ENCODE measurements at regions not wholly inside any gene's neighbourhood (a gene's known extent, or its start where the extent isn't known, plus 50 kb on each side); places are given as distances from the start of the nearest gene placed in this dataset.

GRCh38 chr5:29148073-29148472 lies 2045.4 kb upstream of the CDH6 start:
- no peaks in the 10 kb centered on the region for H3F3A ChIP-seq (ENCODE audit: control insufficient read depth, insufficient read depth)
- no peaks in the 10 kb centered on the region for H3K27me3 ChIP-seq (ENCODE audit: control insufficient read depth, low read length)
- H4K20me1 ChIP-seq (ENCODE audit: control insufficient read depth, insufficient read depth, low read depth, low read length): no peaks in the 10 kb centered on the region
- no peaks in the 10 kb centered on the region for H3K36me3 ChIP-seq (ENCODE audit: control insufficient read depth, low read length)
- no peaks in the 10 kb centered on the region; the same call in 1 of the 2 replicates for H3K9me2 ChIP-seq (replicated peaks; ENCODE audit: control insufficient read depth, low read length)
- no peak overlapping the region for H3K27ac ChIP-seq (ENCODE audit: low read depth, low read length)
- H3K4me2 ChIP-seq (ENCODE audit: low read length): no peak overlapping the region
- H3K9me3 ChIP-seq (ENCODE audit: control insufficient read depth, insufficient read depth, low read length): no peaks in the 10 kb centered on the region; the same call in 1 of the 2 replicates
- H3K79me2 ChIP-seq (ENCODE audit: control insufficient read depth, low read length): no peaks in the 10 kb centered on the region
- H3K4me1 ChIP-seq (ENCODE audit: control insufficient read depth, low read length): no peaks in the 10 kb centered on the region
- H3K4me3 ChIP-seq (ENCODE audit: low read length): no peak overlapping the region
- no peak for TF ChIP-seq EZH2phosphoT487 (IDR thresholded peaks at IDR 0.05; ENCODE audit: borderline replicate concordance, low read length)
- TF ChIP-seq, protein P1, sequence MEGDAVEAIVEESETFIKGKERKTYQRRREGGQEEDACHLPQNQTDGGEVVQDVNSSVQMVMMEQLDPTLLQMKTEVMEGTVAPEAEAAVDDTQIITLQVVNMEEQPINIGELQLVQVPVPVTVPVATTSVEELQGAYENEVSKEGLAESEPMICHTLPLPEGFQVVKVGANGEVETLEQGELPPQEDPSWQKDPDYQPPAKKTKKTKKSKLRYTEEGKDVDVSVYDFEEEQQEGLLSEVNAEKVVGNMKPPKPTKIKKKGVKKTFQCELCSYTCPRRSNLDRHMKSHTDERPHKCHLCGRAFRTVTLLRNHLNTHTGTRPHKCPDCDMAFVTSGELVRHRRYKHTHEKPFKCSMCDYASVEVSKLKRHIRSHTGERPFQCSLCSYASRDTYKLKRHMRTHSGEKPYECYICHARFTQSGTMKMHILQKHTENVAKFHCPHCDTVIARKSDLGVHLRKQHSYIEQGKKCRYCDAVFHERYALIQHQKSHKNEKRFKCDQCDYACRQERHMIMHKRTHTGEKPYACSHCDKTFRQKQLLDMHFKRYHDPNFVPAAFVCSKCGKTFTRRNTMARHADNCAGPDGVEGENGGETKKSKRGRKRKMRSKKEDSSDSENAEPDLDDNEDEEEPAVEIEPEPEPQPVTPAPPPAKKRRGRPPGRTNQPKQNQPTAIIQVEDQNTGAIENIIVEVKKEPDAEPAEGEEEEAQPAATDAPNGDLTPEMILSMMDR (IDR thresholded peaks at IDR 0.05; ENCODE audit: low read depth, low read length, poor library complexity, severe bottlenecking): no peak

DNA sequence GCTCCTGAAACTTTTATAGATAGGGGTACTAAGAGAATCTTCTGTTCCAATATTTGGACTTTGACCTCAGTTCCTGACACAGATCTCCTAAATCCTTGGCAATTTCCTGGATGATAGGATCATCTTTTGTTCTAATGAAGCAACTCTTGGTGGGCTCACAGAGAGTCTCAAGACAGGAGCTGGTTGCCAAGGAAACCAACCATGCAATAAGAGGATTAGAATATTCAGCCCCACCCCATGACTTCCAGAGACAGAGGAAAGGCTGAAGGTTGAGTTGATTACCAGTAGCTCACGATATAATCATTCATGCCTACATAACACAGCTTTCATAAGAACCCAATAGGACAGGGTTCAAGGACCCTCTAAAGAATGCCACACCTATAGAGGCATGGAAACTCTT lies 2050.2 kb upstream of the CDH6 start:
- H3K9me2 ChIP-seq (replicated peaks; ENCODE audit: control insufficient read depth, low read length): no peaks in the 10 kb centered on the region; the same call in 1 of the 2 replicates
- H3K4me3 ChIP-seq (ENCODE audit: low read length): no peak overlapping the region
- TF ChIP-seq, protein P1 (IDR thresholded peaks at IDR 0.05; ENCODE audit: low read depth, low read length, poor library complexity, severe bottlenecking): no peak
- TF ChIP-seq EZH2phosphoT487 (IDR thresholded peaks at IDR 0.05; ENCODE audit: borderline replicate concordance, low read length): no peak
- no peaks in the 10 kb centered on the region for H3K4me1 ChIP-seq (ENCODE audit: control insufficient read depth, low read length)
- H3K79me2 ChIP-seq (ENCODE audit: control insufficient read depth, low read length): no peaks in the 10 kb centered on the region
- no peaks in the 10 kb centered on the region for H3K9me3 ChIP-seq (ENCODE audit: control insufficient read depth, insufficient read depth, low read length)
- H4K20me1 ChIP-seq (ENCODE audit: control insufficient read depth, insufficient read depth, low read depth, low read length): no peaks in the 10 kb centered on the region
- H3K36me3 ChIP-seq (ENCODE audit: control insufficient read depth, low read length): no peaks in the 10 kb centered on the region
- no peaks in the 10 kb centered on the region for H3F3A ChIP-seq (ENCODE audit: control insufficient read depth, insufficient read depth)
- H3K27ac ChIP-seq (ENCODE audit: low read depth, low read length): no peak overlapping the region
- H3K27me3 ChIP-seq (ENCODE audit: control insufficient read depth, low read length): no peaks in the 10 kb centered on the region
- H3K4me2 ChIP-seq (ENCODE audit: low read length): no peak overlapping the region

GRCh38 chr5:29134418-29134817 lies 2059.1 kb upstream of the CDH6 start:
- no peaks in the 10 kb centered on the region; the same call in 1 of the 2 replicates for H3K9me3 ChIP-seq (ENCODE audit: control insufficient read depth, insufficient read depth, low read length)
- H3K4me2 ChIP-seq (ENCODE audit: low read length): no peak overlapping the region
- no peak overlapping the region for H3K27ac ChIP-seq (ENCODE audit: low read depth, low read length)
- no peaks in the 10 kb centered on the region for H4K20me1 ChIP-seq (ENCODE audit: control insufficient read depth, insufficient read depth, low read depth, low read length)
- no peak for TF ChIP-seq EZH2phosphoT487 (IDR thresholded peaks at IDR 0.05; ENCODE audit: borderline replicate concordance, low read length)
- TF ChIP-seq, protein P1 (IDR thresholded peaks at IDR 0.05; ENCODE audit: low read depth, low read length, poor library complexity, severe bottlenecking): no peak
- no peak overlapping the region for H3K4me3 ChIP-seq (ENCODE audit: low read length)
- H3F3A ChIP-seq (ENCODE audit: control insufficient read depth, insufficient read depth): no peaks in the 10 kb centered on the region
- H3K4me1 ChIP-seq (ENCODE audit: control insufficient read depth, low read length): no peaks in the 10 kb centered on the region
- no peaks in the 10 kb centered on the region for H3K27me3 ChIP-seq (ENCODE audit: control insufficient read depth, low read length)
- no peaks in the 10 kb centered on the region for H3K36me3 ChIP-seq (ENCODE audit: control insufficient read depth, low read length)
- H3K79me2 ChIP-seq (ENCODE audit: control insufficient read depth, low read length): no peaks in the 10 kb centered on the region
- H3K9me2 ChIP-seq (replicated peaks; ENCODE audit: control insufficient read depth, low read length): no peaks in the 10 kb centered on the region
